ENCODE measurements at regions not wholly inside any gene's neighbourhood (a gene's known extent, or its start where the extent isn't known, plus 50 kb on each side); places are given as distances from the start of the nearest gene placed in this dataset.
"Not testable (repeated sequence)": the region's sequence is repeated elsewhere in the genome, so short reads cannot be mapped to it uniquely, and the experiment has no call there.

- TF ChIP-seq POLR2A (IDR thresholded peaks at IDR 0.05) (no peak), CTCF (IDR thresholded peaks at IDR 0.05) (no peak)
- Histone ChIP-seq H3K4me1 (no peaks in the 10 kb centered on the region), H3K27me3 (no peaks in the 10 kb centered on the region), H3K36me3 (ENCODE audit: low read depth, missing control alignments) (no peaks in the 10 kb centered on the region), H3K27ac (no peak overlapping the region), H3K9me3 (no peaks in the 10 kb centered on the region), H3K4me3 (no peak overlapping the region)
- intact Hi-C loops (cut with DNase I; ENCODE audit: low total_unique reads), result no loop called here
- WGBS, 2 donors, result 62 to 73% methylated on average over 4 of the region's 4 CpGs
- DNase-seq, result no peak
Measured at GRCh38 chr6:80862756-80863155, 756.3 kb downstream of the BCKDHB start.

GRCh38 chr6:80860107-80860506 is 753.6 kb downstream of the BCKDHB start:
- WGBS, 2 donors, result 89 to 94% methylated on average over 2 of the region's 2 CpGs
- no peaks in the 10 kb centered on the region for H3K4me1 ChIP-seq
- intact Hi-C loops (cut with DNase I; ENCODE audit: low total_unique reads), result no loop called here

GRCh38 chr6:80847973-80848372 is 741.5 kb downstream of the BCKDHB start:
- H3K4me3 ChIP-seq; intact Hi-C loops (cut with DNase I; ENCODE audit: low total_unique reads); H3K27ac ChIP-seq; H3K27me3 ChIP-seq; H3K9me3 ChIP-seq; DNase-seq; H3K4me1 ChIP-seq; H3K36me3 ChIP-seq (ENCODE audit: low read depth, missing control alignments): not testable (repeated sequence)
- WGBS, 2 donors, result 89% methylated on average over 11 to 12 of the region's 12 CpGs

More at GRCh38 chr6:80860107-80860506, 753.6 kb downstream of the BCKDHB start:
- TF ChIP-seq POLR2A (IDR thresholded peaks at IDR 0.05) (no peak), CTCF (IDR thresholded peaks at IDR 0.05) (no peak)
- no peaks in the 10 kb centered on the region for H3K36me3 ChIP-seq (ENCODE audit: low read depth, missing control alignments)
- H3K9me3 ChIP-seq, result no peaks in the 10 kb centered on the region
- H3K27ac ChIP-seq, result no peak overlapping the region
- H3K27me3 ChIP-seq, result no peaks in the 10 kb centered on the region
- no peak overlapping the region for H3K4me3 ChIP-seq
- DNase-seq, result no peak

- 71 to 77% methylated on average over 3 of the region's 3 CpGs for WGBS, 2 donors
- intact Hi-C loops (cut with DNase I; ENCODE audit: low total_unique reads), result no loop called here
- H3K4me3 ChIP-seq, result no peak overlapping the region
- TF ChIP-seq POLR2A (IDR thresholded peaks at IDR 0.05) (no peak), CTCF (IDR thresholded peaks at IDR 0.05) (no peak)
- no peaks in the 10 kb centered on the region for H3K4me1 ChIP-seq
- H3K27me3 ChIP-seq, result no peaks in the 10 kb centered on the region
- H3K9me3 ChIP-seq, result no peaks in the 10 kb centered on the region
- H3K27ac ChIP-seq, result no peak overlapping the region
- no peaks in the 10 kb centered on the region for H3K36me3 ChIP-seq (ENCODE audit: low read depth, missing control alignments)
- DNase-seq, result no peak
Measured at GRCh38 chr6:80832337-80832736, 725.9 kb downstream of the BCKDHB start.

- TF ChIP-seq CTCF (IDR thresholded peaks at IDR 0.05), result no peak
- no peak for TF ChIP-seq POLR2A (IDR thresholded peaks at IDR 0.05)
- H3K9me3 ChIP-seq, result no peaks in the 10 kb centered on the region
- H3K36me3 ChIP-seq (ENCODE audit: low read depth, missing control alignments), result no peaks in the 10 kb centered on the region
- no peaks in the 10 kb centered on the region for H3K4me1 ChIP-seq
- no peak overlapping the region for H3K27ac ChIP-seq
- WGBS, 2 donors, result 68 to 77% methylated on average over 2 of the region's 2 CpGs
- DNase-seq, result no peak
- no peaks in the 10 kb centered on the region for H3K27me3 ChIP-seq
- H3K4me3 ChIP-seq, result no peak overlapping the region
- intact Hi-C loops (cut with DNase I; ENCODE audit: low total_unique reads), result no loop called here
Measured at GRCh38 chr6:80793411-80793810, 686.9 kb downstream of the BCKDHB start.

All from testis (tissue), 2 donors.